NCI-H526 (cell line): ENCODE measurements at regions not wholly inside any gene's neighbourhood (a gene's known extent, or its start where the extent isn't known, plus 50 kb on each side); places are given as distances from the start of the nearest gene placed in this dataset.
"Not testable (repeated sequence)": the region's sequence is repeated elsewhere in the genome, so short reads cannot be mapped to it uniquely, and the experiment has no call there.

Source experiments
- DNase-seq, 2 experiments: peaks; one replicate each; lab custom pipeline; 2025; lab: John Stamatoyannopoulos, UW

- no peak for DNase-seq
Observed at GRCh38 chr7:9210114-9210513, 776.7 kb downstream of the NXPH1 start.

- no peak for DNase-seq
Observed at GRCh38 chr7:9217204-9217603, 783.8 kb downstream of the NXPH1 start.

GRCh38 chr7:9226500-9226899 lies 793.1 kb downstream of the NXPH1 start:
- DNase-seq, result no peak

- DNase-seq, result peak in 1 of 2 experiments; percentile 58
Observed at GRCh38 chr7:9231630-9232121, 798.3 kb downstream of the NXPH1 start.

GRCh38 chr7:9240001-9240400 lies 806.6 kb downstream of the NXPH1 start:
- no peak for DNase-seq

GRCh38 chr7:9241826-9242225 lies 808.4 kb downstream of the NXPH1 start:
- no peak for DNase-seq

GRCh38 chr7:9242636-9243035 lies 809.2 kb downstream of the NXPH1 start:
- DNase-seq, result no peak

- no peak for DNase-seq
Observed at GRCh38 chr7:9250876-9251275, 817.5 kb downstream of the NXPH1 start.

- DNase-seq, result no peak
Observed at GRCh38 chr7:9264395-9264794, 831.0 kb downstream of the NXPH1 start.

- DNase-seq, result no peak
Observed at GRCh38 chr7:9280088-9280487, 846.7 kb downstream of the NXPH1 start.

- DNase-seq, result no peak
Observed at GRCh38 chr7:9283246-9283645, 849.8 kb downstream of the NXPH1 start.

GRCh38 chr7:9302436-9302835 lies 869.0 kb downstream of the NXPH1 start:
- DNase-seq, result no peak

- peak in 1 of 2 experiments; percentile 12 for DNase-seq
Observed at GRCh38 chr7:9307131-9307530, 873.7 kb downstream of the NXPH1 start.

- DNase-seq, result no peak
Observed at GRCh38 chr7:9324513-9324912, 891.1 kb downstream of the NXPH1 start.

GRCh38 chr7:9328296-9328695 lies 894.9 kb downstream of the NXPH1 start:
- DNase-seq, result no peak

- no peak for DNase-seq
Observed at GRCh38 chr7:9349625-9350024, 916.2 kb downstream of the NXPH1 start.

GRCh38 chr7:9391221-9391620 lies 957.8 kb downstream of the NXPH1 start:
- no peak for DNase-seq

- DNase-seq, result no peak
Observed at GRCh38 chr7:9391984-9392383, 958.6 kb downstream of the NXPH1 start.

GRCh38 chr7:9404386-9404785 lies 971.0 kb downstream of the NXPH1 start:
- DNase-seq, result not testable (repeated sequence)

GRCh38 chr7:9407816-9408215 lies 974.4 kb downstream of the NXPH1 start:
- no peak for DNase-seq

- DNase-seq, result peak; percentile 23 to 29
Observed at GRCh38 chr7:9453521-9453920, 1020.1 kb downstream of the NXPH1 start.

GRCh38 chr7:9488555-9488954 lies 1055.1 kb downstream of the NXPH1 start:
- no peak for DNase-seq

- DNase-seq, result no peak
Observed at GRCh38 chr7:9498303-9498702, 1064.9 kb downstream of the NXPH1 start.

- no peak for DNase-seq
Observed at GRCh38 chr7:9502269-9502668, 1068.9 kb downstream of the NXPH1 start.

- DNase-seq, result no peak
Observed at GRCh38 chr7:9504678-9505077, 1071.3 kb downstream of the NXPH1 start.
